ENCODE measurements at regions not wholly inside any gene's neighbourhood (a gene's known extent, or its start where the extent isn't known, plus 50 kb on each side); places are given as distances from the start of the nearest gene placed in this dataset.

DNA sequence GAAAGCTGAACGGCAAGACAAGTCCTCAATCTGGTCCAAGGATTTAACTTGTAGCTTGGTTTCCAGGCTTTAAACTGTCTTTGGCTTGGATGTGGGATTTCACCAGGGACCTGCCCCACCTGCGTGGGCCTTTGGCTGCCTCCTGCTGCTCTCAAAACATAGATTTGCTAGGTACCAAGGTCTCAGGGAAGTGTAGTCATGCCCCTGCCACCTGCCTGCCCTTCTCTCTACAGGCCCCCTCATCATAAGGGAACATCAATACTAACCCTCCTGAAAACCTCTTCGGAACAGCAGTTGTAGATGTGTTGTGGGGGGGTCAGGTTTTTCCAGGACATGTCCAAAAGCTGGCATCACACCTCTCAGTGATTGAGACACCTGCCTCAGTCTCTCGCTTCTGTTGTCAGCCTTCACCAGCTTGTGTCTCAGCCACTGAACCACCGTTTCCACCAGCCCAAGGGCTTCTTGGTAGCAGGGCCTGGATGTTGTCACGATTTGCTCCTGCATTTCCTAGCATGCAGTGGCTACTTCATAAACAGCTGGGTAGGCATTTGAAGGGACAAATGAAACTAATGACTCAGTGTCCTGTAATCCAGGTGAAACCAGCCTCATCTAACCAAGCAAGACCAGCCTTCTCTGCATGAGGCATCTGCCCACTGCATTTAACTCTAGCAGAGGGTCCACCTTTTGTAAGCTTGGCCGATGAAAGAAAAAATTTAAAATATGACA lies 141.6 kb upstream of the THBS2 start:
- no peak overlapping the region for H3K27ac ChIP-seq
- TF ChIP-seq, protein P1, sequence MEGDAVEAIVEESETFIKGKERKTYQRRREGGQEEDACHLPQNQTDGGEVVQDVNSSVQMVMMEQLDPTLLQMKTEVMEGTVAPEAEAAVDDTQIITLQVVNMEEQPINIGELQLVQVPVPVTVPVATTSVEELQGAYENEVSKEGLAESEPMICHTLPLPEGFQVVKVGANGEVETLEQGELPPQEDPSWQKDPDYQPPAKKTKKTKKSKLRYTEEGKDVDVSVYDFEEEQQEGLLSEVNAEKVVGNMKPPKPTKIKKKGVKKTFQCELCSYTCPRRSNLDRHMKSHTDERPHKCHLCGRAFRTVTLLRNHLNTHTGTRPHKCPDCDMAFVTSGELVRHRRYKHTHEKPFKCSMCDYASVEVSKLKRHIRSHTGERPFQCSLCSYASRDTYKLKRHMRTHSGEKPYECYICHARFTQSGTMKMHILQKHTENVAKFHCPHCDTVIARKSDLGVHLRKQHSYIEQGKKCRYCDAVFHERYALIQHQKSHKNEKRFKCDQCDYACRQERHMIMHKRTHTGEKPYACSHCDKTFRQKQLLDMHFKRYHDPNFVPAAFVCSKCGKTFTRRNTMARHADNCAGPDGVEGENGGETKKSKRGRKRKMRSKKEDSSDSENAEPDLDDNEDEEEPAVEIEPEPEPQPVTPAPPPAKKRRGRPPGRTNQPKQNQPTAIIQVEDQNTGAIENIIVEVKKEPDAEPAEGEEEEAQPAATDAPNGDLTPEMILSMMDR (conservative IDR thresholded peaks at IDR 0.05): no peak

DNA sequence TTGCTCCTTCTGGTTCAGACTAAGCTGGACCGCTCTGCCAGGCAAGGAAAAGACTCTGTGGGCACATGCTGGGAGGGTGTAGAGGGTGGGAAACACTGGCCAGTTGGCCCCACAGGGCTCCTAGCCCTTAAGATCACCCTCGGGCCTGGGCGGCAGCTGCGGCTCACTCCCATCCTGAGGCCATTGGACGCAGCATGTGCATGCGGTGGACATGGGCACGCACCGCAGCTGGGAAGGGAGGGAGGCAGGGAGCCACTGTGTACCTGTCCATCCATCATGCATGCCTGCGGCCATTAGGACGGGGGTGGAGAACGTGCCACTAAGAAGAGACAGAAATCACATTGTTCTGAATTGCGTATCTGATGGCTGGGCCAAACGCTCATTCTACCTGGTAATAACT lies 140.1 kb upstream of the THBS2 start:
- no peak overlapping the region for H3K27ac ChIP-seq
- TF ChIP-seq, protein P1 (conservative IDR thresholded peaks at IDR 0.05): no peak

DNA sequence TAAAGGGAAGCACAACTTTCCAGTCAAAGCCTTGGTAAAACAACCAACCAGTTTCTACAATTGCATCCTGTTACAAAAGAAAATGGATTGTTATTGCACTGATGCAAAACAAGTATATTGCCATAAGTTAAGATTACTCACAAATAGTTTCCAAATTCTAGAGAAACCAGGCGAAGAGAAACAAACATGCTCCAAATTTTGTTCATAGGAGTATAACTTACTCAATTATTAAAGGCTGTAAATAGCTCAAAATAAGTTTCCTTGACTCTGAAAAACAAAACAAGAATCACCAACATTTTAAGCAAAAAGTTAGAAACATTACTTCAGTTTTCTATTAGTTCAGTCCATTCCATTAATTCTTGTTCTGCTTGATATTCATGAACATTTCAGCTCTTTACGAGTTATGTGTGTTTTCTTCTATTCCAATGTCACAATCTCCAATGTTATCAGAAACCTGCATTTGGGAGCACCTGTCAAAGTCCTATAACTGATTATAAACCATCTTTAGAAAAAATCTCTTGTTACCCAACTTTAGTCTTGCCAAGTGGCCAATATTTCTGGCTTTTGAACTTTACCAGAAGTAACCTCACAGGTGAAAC lies 137.9 kb upstream of the THBS2 start:
- no peak overlapping the region for H3K27ac ChIP-seq
- TF ChIP-seq, protein P1 (conservative IDR thresholded peaks at IDR 0.05): no peak

DNA sequence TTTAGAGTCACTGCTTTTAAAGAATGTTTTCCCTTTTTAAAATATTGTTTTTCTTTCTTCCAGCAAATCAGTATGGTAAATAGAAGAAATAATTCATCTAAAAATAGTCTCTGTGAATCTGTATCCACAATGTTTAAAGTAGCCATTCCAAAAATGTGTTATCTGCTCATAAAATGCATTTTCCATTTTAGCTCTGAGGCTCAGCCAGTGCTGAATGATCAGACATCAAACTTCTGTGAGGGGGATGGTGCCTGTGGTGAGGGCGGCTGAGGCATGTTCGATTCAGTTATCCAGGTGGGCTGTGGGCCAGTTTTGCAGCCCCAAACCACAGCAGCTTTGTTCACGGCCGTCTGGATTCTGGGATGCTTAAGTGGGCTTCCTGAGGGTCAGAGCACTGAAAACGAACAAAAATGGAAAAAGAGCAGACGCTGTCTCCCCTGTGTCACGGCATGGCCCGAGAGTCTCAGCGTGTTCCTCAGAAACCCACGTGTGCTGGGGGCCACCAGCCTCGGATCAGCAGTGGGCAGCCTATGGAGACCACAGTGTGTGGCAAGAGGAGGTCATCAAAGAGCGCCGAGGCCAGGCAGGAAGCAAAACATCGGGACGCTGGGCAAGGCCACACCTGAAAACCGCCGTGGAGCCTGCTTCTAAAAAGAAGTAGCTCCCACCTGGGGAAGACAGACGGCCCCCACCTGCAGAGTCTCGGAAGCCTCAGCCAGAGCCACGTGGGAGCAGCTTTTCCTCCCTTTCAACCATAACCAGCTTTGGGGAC lies 134.9 kb upstream of the THBS2 start:
- no peak overlapping the region for H3K27ac ChIP-seq
- TF ChIP-seq, protein P1 (conservative IDR thresholded peaks at IDR 0.05): no peak

DNA sequence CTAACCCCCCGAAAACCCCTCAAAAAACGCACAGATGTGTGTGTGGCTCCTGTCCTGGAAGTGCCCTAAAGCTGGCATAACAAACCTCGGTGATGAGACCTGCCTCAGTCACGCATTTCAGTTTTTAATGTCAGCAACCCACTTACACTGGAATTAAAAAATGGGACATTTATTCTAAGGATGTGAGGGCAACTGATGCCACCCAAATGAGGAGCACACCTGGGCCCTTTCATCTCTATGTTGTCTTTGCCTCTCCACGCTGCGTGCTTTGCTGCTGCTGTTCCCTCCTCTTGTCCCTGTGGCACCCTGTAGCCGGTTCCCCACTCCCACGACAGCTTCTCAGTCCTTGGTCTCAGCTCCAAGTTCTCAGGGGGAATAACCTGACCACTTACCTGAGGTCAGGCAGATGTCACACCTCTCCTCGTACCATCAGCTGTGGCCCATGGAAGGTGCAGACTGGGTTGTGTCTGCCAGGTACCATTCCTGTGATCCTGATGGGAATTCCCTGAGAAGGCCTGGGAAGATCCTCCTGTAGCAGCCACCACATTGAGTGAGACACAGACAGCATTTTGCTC lies 134.2 kb upstream of the THBS2 start:
- TF ChIP-seq, protein P1 (conservative IDR thresholded peaks at IDR 0.05): no peak
- no peak overlapping the region for H3K27ac ChIP-seq

DNA sequence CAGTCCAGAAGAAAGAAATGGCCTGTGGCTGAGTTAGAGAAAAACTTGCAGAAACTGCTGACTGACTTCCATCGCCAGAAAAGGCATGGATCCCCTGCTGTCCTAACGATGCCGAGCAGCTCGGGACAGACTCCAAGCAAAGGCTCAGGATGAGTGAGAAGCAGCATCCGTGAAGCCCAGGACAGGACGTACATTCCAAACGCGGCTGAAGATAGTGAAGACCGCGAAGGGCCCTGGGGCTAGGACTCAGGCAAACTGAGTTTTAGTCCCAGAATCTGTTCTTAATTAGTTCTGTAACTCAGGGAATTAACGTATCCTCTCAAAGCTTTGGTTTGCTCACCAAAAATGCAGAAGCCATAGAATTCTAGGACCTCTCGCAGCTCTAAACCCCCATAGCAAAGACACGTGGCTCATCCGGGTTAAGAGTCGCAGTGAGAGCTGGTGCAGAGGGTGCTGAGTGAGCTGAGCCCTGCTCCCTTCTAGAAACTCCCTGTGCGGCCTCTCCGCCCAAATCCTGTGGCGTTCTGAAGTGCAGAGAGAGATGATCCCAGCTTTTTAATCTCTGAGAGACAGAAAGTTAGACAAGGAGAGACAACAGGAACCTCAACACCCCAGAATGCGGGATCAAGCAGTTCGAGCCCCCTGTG lies 132.9 kb upstream of the THBS2 start:
- no peak overlapping the region for H3K27ac ChIP-seq
- TF ChIP-seq, protein P1 (conservative IDR thresholded peaks at IDR 0.05): no peak
